Ovary (tissue), 3 donors: ENCODE measurements at regions not wholly inside any gene's neighbourhood (a gene's known extent, or its start where the extent isn't known, plus 50 kb on each side); places are given as distances from the start of the nearest gene placed in this dataset.

Experiments
- EP300 ChIP-seq: sonication (generic); formaldehyde crosslinking; IDR thresholded peaks from one replicate; pipeline ENCODE4 v1.6.1; 2017; ENCODE audit warnings: antibody characterized with exemption
- POLR2A ChIP-seq: fragments of 450-650 bp; IDR thresholded peaks from one replicate; pipeline ENCODE4 v1.6.1; 2017; ENCODE audit warnings: antibody characterized with exemption, mild to moderate bottlenecking, moderate library complexity
- TF ChIP-seq, protein P1 (sequence below), 3 donors: fragments of 450-650 bp in 2 of 3; fragments of 200-600 bp in 1 of 3; IDR thresholded peaks; one replicate each; pipeline versions ENCODE4 v1.5.1 to v1.8.0; 2016 to 2022; ENCODE audit warnings: antibody characterized with exemption in 3 of 3, mild to moderate bottlenecking in 1 of 3
- donor health status: DM: no; HTN: no; CAD: no.

GRCh38 chr5:85441853-85442252 is 1057.2 kb upstream of the EDIL3 start:
- TF ChIP-seq, protein P1, sequence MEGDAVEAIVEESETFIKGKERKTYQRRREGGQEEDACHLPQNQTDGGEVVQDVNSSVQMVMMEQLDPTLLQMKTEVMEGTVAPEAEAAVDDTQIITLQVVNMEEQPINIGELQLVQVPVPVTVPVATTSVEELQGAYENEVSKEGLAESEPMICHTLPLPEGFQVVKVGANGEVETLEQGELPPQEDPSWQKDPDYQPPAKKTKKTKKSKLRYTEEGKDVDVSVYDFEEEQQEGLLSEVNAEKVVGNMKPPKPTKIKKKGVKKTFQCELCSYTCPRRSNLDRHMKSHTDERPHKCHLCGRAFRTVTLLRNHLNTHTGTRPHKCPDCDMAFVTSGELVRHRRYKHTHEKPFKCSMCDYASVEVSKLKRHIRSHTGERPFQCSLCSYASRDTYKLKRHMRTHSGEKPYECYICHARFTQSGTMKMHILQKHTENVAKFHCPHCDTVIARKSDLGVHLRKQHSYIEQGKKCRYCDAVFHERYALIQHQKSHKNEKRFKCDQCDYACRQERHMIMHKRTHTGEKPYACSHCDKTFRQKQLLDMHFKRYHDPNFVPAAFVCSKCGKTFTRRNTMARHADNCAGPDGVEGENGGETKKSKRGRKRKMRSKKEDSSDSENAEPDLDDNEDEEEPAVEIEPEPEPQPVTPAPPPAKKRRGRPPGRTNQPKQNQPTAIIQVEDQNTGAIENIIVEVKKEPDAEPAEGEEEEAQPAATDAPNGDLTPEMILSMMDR (IDR thresholded peaks at IDR 0.05): no peak
- TF ChIP-seq POLR2A (no peak), EP300 (no peak)
